CD4-positive, alpha-beta T cell treated with Interleukin-15 for 4 hours (primary cell): ENCODE measurements at regions not wholly inside any gene's neighbourhood (a gene's known extent, or its start where the extent isn't known, plus 50 kb on each side); places are given as distances from the start of the nearest gene placed in this dataset.
"Not testable (repeated sequence)": the region's sequence is repeated elsewhere in the genome, so short reads cannot be mapped to it uniquely, and the experiment has no call there.

Experiments
- DNase-seq: peaks from one replicate; pipeline ENCODE4 v3.0.0-alpha.2; 2020; ENCODE audit warnings: low spot score

GRCh38 chr18:42328931-42329330, 373.9 kb downstream of the PIK3C3 start:
- no peak for DNase-seq

GRCh38 chr18:42330296-42330695, 375.3 kb downstream of the PIK3C3 start:
- DNase-seq = no peak

- no peak for DNase-seq
Observed at GRCh38 chr18:42333558-42333957, 378.5 kb downstream of the PIK3C3 start.

GRCh38 chr18:42334931-42335330, 379.9 kb downstream of the PIK3C3 start:
- DNase-seq = no peak

- DNase-seq = no peak
Observed at GRCh38 chr18:42336139-42336538, 381.1 kb downstream of the PIK3C3 start.

GRCh38 chr18:42337337-42337736, 382.3 kb downstream of the PIK3C3 start:
- DNase-seq = not testable (repeated sequence)

- no peak for DNase-seq
Observed at GRCh38 chr18:42338683-42339082, 383.6 kb downstream of the PIK3C3 start.

GRCh38 chr18:42339372-42339771, 384.3 kb downstream of the PIK3C3 start:
- DNase-seq = no peak

GRCh38 chr18:42340423-42341009, 385.5 kb downstream of the PIK3C3 start:
- DNase-seq = no peak

- no peak for DNase-seq
Observed at GRCh38 chr18:42341423-42341822, 386.4 kb downstream of the PIK3C3 start.

- no peak for DNase-seq
Observed at GRCh38 chr18:42348722-42349121, 393.7 kb downstream of the PIK3C3 start.

- no peak for DNase-seq
Observed at GRCh38 chr18:42351455-42351854, 396.4 kb downstream of the PIK3C3 start.

GRCh38 chr18:42360716-42361115, 405.7 kb downstream of the PIK3C3 start:
- no peak for DNase-seq

GRCh38 chr18:42363446-42364441, 408.7 kb downstream of the PIK3C3 start:
- DNase-seq = no peak

- no peak for DNase-seq
Observed at GRCh38 chr18:42364766-42365165, 409.7 kb downstream of the PIK3C3 start.

GRCh38 chr18:42365591-42365990, 410.6 kb downstream of the PIK3C3 start:
- DNase-seq = no peak

- no peak for DNase-seq
Observed at GRCh38 chr18:42373584-42373983, 418.6 kb downstream of the PIK3C3 start.

- no peak for DNase-seq
Observed at GRCh38 chr18:42374961-42375360, 419.9 kb downstream of the PIK3C3 start.

- not testable (repeated sequence) for DNase-seq
Observed at GRCh38 chr18:42378854-42379253, 423.8 kb downstream of the PIK3C3 start.

- not testable (repeated sequence) for DNase-seq
Observed at GRCh38 chr18:42381236-42381635, 426.2 kb downstream of the PIK3C3 start.

GRCh38 chr18:42392416-42392815, 437.4 kb downstream of the PIK3C3 start:
- no peak for DNase-seq

GRCh38 chr18:42392926-42393325, 437.9 kb downstream of the PIK3C3 start:
- DNase-seq = no peak

GRCh38 chr18:42394238-42394637, 439.2 kb downstream of the PIK3C3 start:
- DNase-seq = no peak
